Thyroid gland (tissue), 4 donors: ENCODE measurements at regions not wholly inside any gene's neighbourhood (a gene's known extent, or its start where the extent isn't known, plus 50 kb on each side); places are given as distances from the start of the nearest gene placed in this dataset.

Experiments used
- CTCF ChIP-seq, 6 experiments: fragments of 200-600 bp in 3 of 6; fragments of 450-650 bp in 3 of 6; sonication (generic) in 3 of 6; IDR thresholded peaks; one replicate each; pipeline ENCODE4 v1.5.1; 2016 to 2019; ENCODE audit warnings: antibody characterized with exemption in 6 of 6, mild to moderate bottlenecking in 2 of 6, inconsistent platforms in 1 of 6, moderate library complexity in 1 of 6
- POLR2A ChIP-seq, 2 donors: fragments of 450-650 bp; IDR thresholded peaks; one replicate each; pipeline ENCODE4 v1.6.1; 2017; ENCODE audit warnings: antibody characterized with exemption in 2 of 2, mild to moderate bottlenecking in 2 of 2, moderate library complexity in 1 of 2

- TF ChIP-seq CTCF (IDR thresholded peaks at IDR 0.05) (no peak), POLR2A (IDR thresholded peaks at IDR 0.05) (no peak)
Observed at GRCh38 chrX:139332441-139332840, 198.1 kb upstream of the F9 start.
